ENCODE measurements at regions not wholly inside any gene's neighbourhood (a gene's known extent, or its start where the extent isn't known, plus 50 kb on each side); places are given as distances from the start of the nearest gene placed in this dataset.

DNA sequence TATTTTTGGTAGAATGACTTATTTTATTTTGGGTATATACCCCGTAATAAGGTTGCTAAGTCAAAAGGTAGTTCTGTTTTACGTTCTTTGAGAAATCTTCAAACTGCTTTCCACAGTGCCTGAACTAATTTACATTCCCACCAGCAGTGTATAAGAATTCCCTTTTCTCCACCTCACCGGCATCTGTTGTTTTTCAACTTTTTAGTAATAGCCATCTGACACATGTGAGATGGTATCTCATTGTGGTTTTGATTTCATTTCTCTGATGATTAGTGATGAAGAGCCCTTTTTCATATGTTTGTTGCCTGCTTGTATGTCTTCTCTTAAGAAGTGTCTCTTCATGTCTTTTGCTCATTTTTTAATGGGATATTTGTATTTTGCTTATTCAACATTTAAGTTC lies 215.2 kb upstream of the TFPI start:
- WGBS: 81% methylated on average over 3 of the region's 3 CpGs
- Histone ChIP-seq H3K36me3 (ENCODE audit: control insufficient read depth in 4 of 4, insufficient read depth in 3 of 4, low read depth in 1 of 4, low read length in 3 of 4) (no peaks in the 10 kb centered on the region), H3K9me3 (ENCODE audit: control insufficient read depth in 4 of 4, low read length in 3 of 4) (peaks cover 0 to 2% (median 0%) of the 10 kb centered on the region in 4 donors), H3K4me3 (ENCODE audit: low read depth in 1 of 3, low read length in 3 of 3) (no peak overlapping the region), H3K9ac (ENCODE audit: low read depth in 1 of 2, low read length in 2 of 2) (no peak overlapping the region), H3K27ac (ENCODE audit: low read depth in 1 of 2, low read length in 2 of 2) (no peak overlapping the region), H3K27me3 (ENCODE audit: control insufficient read depth in 4 of 4, insufficient read depth in 4 of 4, low read length in 3 of 4) (no peaks in the 10 kb centered on the region), H3K4me1 (ENCODE audit: control insufficient read depth in 4 of 4, insufficient read depth in 4 of 4, low read length in 3 of 4) (no peaks in the 10 kb centered on the region)
- TF ChIP-seq GABPA (IDR thresholded peaks at IDR 0.05 in 1 of 2, conservative IDR thresholded peaks at IDR 0.05 in 1 of 2): no peak
- DNase-seq (ENCODE audit: low spot score): no peak

- 88% methylated on average over 1 of the region's 1 CpG for WGBS
- H3K9me3 ChIP-seq (ENCODE audit: control insufficient read depth in 4 of 4, low read length in 3 of 4): peaks cover 0 to 2% (median 0%) of the 10 kb centered on the region in 4 donors
- DNase-seq (ENCODE audit: low spot score): no peak
- no peak overlapping the region for H3K9ac ChIP-seq (ENCODE audit: low read depth in 1 of 2, low read length in 2 of 2)
- no peaks in the 10 kb centered on the region for H3K36me3 ChIP-seq (ENCODE audit: control insufficient read depth in 4 of 4, insufficient read depth in 3 of 4, low read depth in 1 of 4, low read length in 3 of 4)
- H3K27ac ChIP-seq (ENCODE audit: low read depth in 1 of 2, low read length in 2 of 2): no peak overlapping the region
- TF ChIP-seq SP1 (IDR thresholded peaks at IDR 0.05): no peak
- TF ChIP-seq, protein P1, sequence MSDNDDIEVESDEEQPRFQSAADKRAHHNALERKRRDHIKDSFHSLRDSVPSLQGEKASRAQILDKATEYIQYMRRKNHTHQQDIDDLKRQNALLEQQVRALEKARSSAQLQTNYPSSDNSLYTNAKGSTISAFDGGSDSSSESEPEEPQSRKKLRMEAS (IDR thresholded peaks at IDR 0.05): no peak
- TF ChIP-seq RXRA (IDR thresholded peaks at IDR 0.05): no peak
- no peak for TF ChIP-seq CTCF (IDR thresholded peaks at IDR 0.05; ENCODE audit: low read depth, low read length, missing input control)
- TF ChIP-seq YY1 (IDR thresholded peaks at IDR 0.05): no peak
- TF ChIP-seq GABPA (IDR thresholded peaks at IDR 0.05 in 1 of 2, conservative IDR thresholded peaks at IDR 0.05 in 1 of 2): no peak
- TF ChIP-seq JUND (IDR thresholded peaks at IDR 0.05): no peak
- TF ChIP-seq RAD21 (IDR thresholded peaks at IDR 0.05): no peak
- TF ChIP-seq HNF4A (conservative IDR thresholded peaks at IDR 0.05): no peak
- TF ChIP-seq REST (IDR thresholded peaks at IDR 0.05): no peak
- no peak for TF ChIP-seq HNF4G (IDR thresholded peaks at IDR 0.05)
- no peak for TF ChIP-seq ZBTB33 (IDR thresholded peaks at IDR 0.05)
- TF ChIP-seq TAF1 (conservative IDR thresholded peaks at IDR 0.05): no peak
- no peaks in the 10 kb centered on the region for H3K4me1 ChIP-seq (ENCODE audit: control insufficient read depth in 4 of 4, insufficient read depth in 4 of 4, low read length in 3 of 4)
- H3K27me3 ChIP-seq (ENCODE audit: control insufficient read depth in 4 of 4, insufficient read depth in 4 of 4, low read length in 3 of 4): no peaks in the 10 kb centered on the region
- H3K4me3 ChIP-seq (ENCODE audit: low read depth in 1 of 3, low read length in 3 of 3): no peak overlapping the region
These were observed 220.4 kb upstream of the TFPI start for GRCh38 chr2:187774551-187775071.

Data from liver (tissue), 8 donors.